Nucleus accumbens (tissue), 56 donors: ENCODE measurements at regions not wholly inside any gene's neighbourhood (a gene's known extent, or its start where the extent isn't known, plus 50 kb on each side); places are given as distances from the start of the nearest gene placed in this dataset.

Experiments used
- DNase-seq, 56 donors: peaks; one replicate each; lab custom pipeline; 2025; lab: John Stamatoyannopoulos, UW

- no peak for DNase-seq
Observed at GRCh38 chr21:24208562-24209260, 1398.6 kb downstream of the MRPL39 start.

GRCh38 chr21:24205319-24205718 lies 1402.0 kb downstream of the MRPL39 start:
- DNase-seq, result no peak

GRCh38 chr21:24204641-24205040 lies 1402.6 kb downstream of the MRPL39 start:
- DNase-seq, result no peak

GRCh38 chr21:24200052-24200451 lies 1407.2 kb downstream of the MRPL39 start:
- no peak for DNase-seq

- DNase-seq, result no peak
Observed at GRCh38 chr21:24197923-24198322, 1409.4 kb downstream of the MRPL39 start.

GRCh38 chr21:24197132-24197643 lies 1410.1 kb downstream of the MRPL39 start:
- no peak for DNase-seq

GRCh38 chr21:24188506-24188905 lies 1418.8 kb downstream of the MRPL39 start:
- no peak for DNase-seq

GRCh38 chr21:24183077-24183476 lies 1424.2 kb downstream of the MRPL39 start:
- DNase-seq, result no peak

GRCh38 chr21:24179110-24179509 lies 1428.2 kb downstream of the MRPL39 start:
- no peak for DNase-seq

- no peak for DNase-seq
Observed at GRCh38 chr21:24175106-24175505, 1432.2 kb downstream of the MRPL39 start.

GRCh38 chr21:24171736-24172135 lies 1435.5 kb downstream of the MRPL39 start:
- no peak for DNase-seq

GRCh38 chr21:24163539-24163938 lies 1443.7 kb downstream of the MRPL39 start:
- no peak for DNase-seq

GRCh38 chr21:24160528-24160927 lies 1446.8 kb downstream of the MRPL39 start:
- no peak for DNase-seq

GRCh38 chr21:24153137-24153536 lies 1454.1 kb downstream of the MRPL39 start:
- no peak for DNase-seq

GRCh38 chr21:24150753-24151152 lies 1456.5 kb downstream of the MRPL39 start:
- DNase-seq, result no peak

- no peak for DNase-seq
Observed at GRCh38 chr21:24148461-24148860, 1458.8 kb downstream of the MRPL39 start.

GRCh38 chr21:24147674-24148073 lies 1459.6 kb downstream of the MRPL39 start:
- no peak for DNase-seq

GRCh38 chr21:24131056-24131455 lies 1476.2 kb downstream of the MRPL39 start:
- no peak for DNase-seq

GRCh38 chr21:24127651-24128050 lies 1479.6 kb downstream of the MRPL39 start:
- no peak for DNase-seq

GRCh38 chr21:24123785-24124184 lies 1483.5 kb downstream of the MRPL39 start:
- no peak for DNase-seq

- DNase-seq, result no peak
Observed at GRCh38 chr21:24118738-24119459, 1488.4 kb downstream of the MRPL39 start.

GRCh38 chr21:24115141-24115540 lies 1492.1 kb downstream of the MRPL39 start:
- no peak for DNase-seq
